ENCODE measurements at regions not wholly inside any gene's neighbourhood (a gene's known extent, or its start where the extent isn't known, plus 50 kb on each side); places are given as distances from the start of the nearest gene placed in this dataset.

DNA sequence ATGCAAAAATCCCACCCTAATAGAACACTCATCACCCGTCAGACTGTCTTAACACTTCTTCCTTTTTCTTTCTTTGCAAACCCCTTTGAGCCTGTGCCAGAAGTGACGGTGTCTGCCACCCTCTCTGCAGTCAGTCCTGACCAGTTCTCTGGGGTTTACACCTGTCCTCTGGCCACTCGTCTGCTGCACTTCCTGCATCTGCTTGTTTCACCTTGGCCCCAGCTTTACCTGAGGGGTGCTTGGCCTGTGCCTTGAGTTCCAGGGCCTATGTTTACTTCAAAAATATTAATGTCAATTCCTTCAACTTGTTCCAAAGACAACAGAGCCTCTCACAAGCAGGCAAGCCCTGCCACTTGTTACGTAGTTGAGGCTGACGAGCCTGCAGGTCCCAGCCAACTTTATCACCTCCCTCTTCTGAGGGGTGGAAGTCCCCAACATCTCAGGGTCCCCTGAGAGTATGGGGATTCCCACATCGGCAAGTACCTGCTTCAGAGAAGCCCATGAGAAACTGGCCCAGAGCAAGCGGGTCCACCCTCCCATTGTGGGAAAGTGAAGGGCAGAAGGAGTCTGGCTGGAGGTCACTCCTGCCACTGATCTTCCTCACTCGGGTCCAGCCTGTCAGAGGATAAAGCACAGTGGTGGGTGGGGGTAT, 205.4 kb downstream of the DAD1 start:
- TF ChIP-seq CTCF (IDR thresholded peaks at IDR 0.05): no peak
- no peak for TF ChIP-seq POLR2A (IDR thresholded peaks at IDR 0.05)
